SK-N-MC (cell line): ENCODE measurements at regions not wholly inside any gene's neighbourhood (a gene's known extent, or its start where the extent isn't known, plus 50 kb on each side); places are given as distances from the start of the nearest gene placed in this dataset.

Source experiments
- DNase-seq: peaks from one replicate; pipeline ENCODE4 v3.0.0-alpha.2; 2011; ENCODE audit warnings: low read depth, low spot score
- H3K27ac ChIP-seq: fragments of 200-600 bp; sonication (generic); 2 replicates; pipeline ENCODE4 v1.5.1; 2016; ENCODE audit warnings: mixed run types
- H3K36me3 ChIP-seq: fragments of 200-600 bp; sonication (generic); 2 replicates; pipeline ENCODE4 v1.6.1; 2017; ENCODE audit warnings: antibody characterized with exemption, low read length, mixed read lengths; ENCODE audit not compliant: insufficient read depth
- H3K4me3 ChIP-seq: fragments of 200-600 bp; sonication (generic); 2 replicates; pipeline ENCODE4 v1.5.1; 2016
- H3K9ac ChIP-seq: fragments of 200-600 bp; sonication (generic); 2 replicates; pipeline ENCODE4 v1.8.0; 2017; ENCODE audit warnings: mixed run types, mixed read lengths; ENCODE audit not compliant: insufficient read length
- H3K9me3 ChIP-seq: fragments of 200-600 bp; sonication (generic); 2 replicates; pipeline ENCODE4 v1.6.1; 2017; ENCODE audit warnings: low read depth, mild to moderate bottlenecking, antibody characterized with exemption, low read length, moderate library complexity, mixed read lengths
- EZH2 ChIP-seq: fragments of 200-600 bp; sonication (generic); IDR thresholded peaks from one replicate; pipeline ENCODE4 v1.6.1; 2017; ENCODE audit warnings: antibody characterized with exemption
- FOXP2 ChIP-seq: optimal IDR thresholded peaks from 2 replicates; pipeline ENCODE3; 2011; ENCODE audit warnings: mild to moderate bottlenecking, moderate library complexity; ENCODE audit not compliant: insufficient read depth; ENCODE audit errors: extremely low read length, control extremely low read depth
- POLR2AphosphoS5 ChIP-seq: IDR thresholded peaks from 2 replicates; pipeline ENCODE4 v1.6.1; 2012; ENCODE audit warnings: mild to moderate bottlenecking, low read depth, low read length, borderline replicate concordance

DNA sequence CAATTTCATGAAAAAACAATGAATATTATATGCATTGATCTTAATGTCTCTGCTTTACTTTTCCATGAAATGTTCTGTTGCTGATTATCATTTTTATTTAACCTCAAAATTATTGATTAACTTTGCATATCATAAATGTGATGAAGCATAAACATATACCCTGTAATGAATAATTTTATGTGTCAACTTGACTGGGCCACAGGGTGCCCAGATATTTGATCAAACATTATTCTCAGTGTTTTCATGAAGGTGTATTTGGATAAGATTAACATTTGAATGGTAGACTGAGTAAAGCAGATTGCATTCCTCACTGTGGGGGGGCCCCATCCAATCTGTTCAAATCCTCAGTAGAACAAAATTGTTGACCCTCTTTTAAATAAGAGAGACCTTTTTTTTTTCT, 265.2 kb downstream of the CENPW start:
- Histone ChIP-seq H3K27ac (no peak overlapping the region), H3K9me3 (no peaks in the 10 kb centered on the region), H3K9ac (no peak overlapping the region), H3K36me3 (no peaks in the 10 kb centered on the region), H3K4me3 (no peak overlapping the region)
- DNase-seq: no peak
- TF ChIP-seq FOXP2 (no peak), POLR2AphosphoS5 (no peak), EZH2 (no peak)

- TF ChIP-seq EZH2 (no peak), FOXP2 (no peak), POLR2AphosphoS5 (no peak)
- Histone ChIP-seq H3K36me3 (no peaks in the 10 kb centered on the region), H3K27ac (no peak overlapping the region), H3K4me3 (no peak overlapping the region), H3K9ac (no peak overlapping the region), H3K9me3 (no peaks in the 10 kb centered on the region)
- DNase-seq: no peak
Measured at GRCh38 chr6:126607289-126607688, 267.4 kb downstream of the CENPW start.

GRCh38 chr6:126608681-126609080, 268.8 kb downstream of the CENPW start:
- no peak for TF ChIP-seq EZH2
- no peak for TF ChIP-seq FOXP2
- TF ChIP-seq POLR2AphosphoS5: no peak
- no peak for DNase-seq
- Histone ChIP-seq H3K9ac (no peak overlapping the region), H3K9me3 (no peaks in the 10 kb centered on the region), H3K27ac (no peak overlapping the region), H3K4me3 (no peak overlapping the region), H3K36me3 (no peaks in the 10 kb centered on the region)

GRCh38 chr6:126614642-126615504, 275.0 kb downstream of the CENPW start:
- no peak overlapping the region for H3K27ac ChIP-seq
- no peaks in the 10 kb centered on the region for H3K9me3 ChIP-seq
- H3K4me3 ChIP-seq: no peak overlapping the region
- H3K9ac ChIP-seq: no peak overlapping the region
- TF ChIP-seq FOXP2 (no peak), POLR2AphosphoS5 (no peak), EZH2 (no peak)
- DNase-seq: no peak
- H3K36me3 ChIP-seq: no peaks in the 10 kb centered on the region

DNA sequence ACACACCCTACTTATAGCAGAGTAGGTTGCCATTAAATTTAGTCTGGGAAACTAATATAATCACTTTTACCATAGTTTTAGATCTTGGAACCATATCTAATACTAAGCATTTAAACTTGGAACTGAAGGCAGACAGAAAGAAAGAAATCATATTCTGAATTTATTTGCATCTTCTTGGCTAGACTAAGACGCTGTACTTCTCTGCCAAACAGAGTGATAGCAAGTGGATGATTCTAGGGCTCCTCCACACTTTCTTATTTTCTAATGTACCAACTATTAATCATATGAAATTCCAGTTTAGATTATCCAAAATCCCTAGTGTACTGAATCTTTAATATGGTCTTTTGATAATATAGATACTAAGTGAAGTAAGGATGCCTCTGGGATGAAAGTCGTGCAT, 277.0 kb downstream of the CENPW start:
- Histone ChIP-seq H3K36me3 (no peaks in the 10 kb centered on the region), H3K27ac (no peak overlapping the region), H3K9ac (no peak overlapping the region), H3K4me3 (no peak overlapping the region), H3K9me3 (no peaks in the 10 kb centered on the region)
- no peak for TF ChIP-seq EZH2
- no peak for TF ChIP-seq POLR2AphosphoS5
- TF ChIP-seq FOXP2: no peak
- DNase-seq: no peak

- DNase-seq: no peak
- H3K9me3 ChIP-seq: no peaks in the 10 kb centered on the region
- H3K4me3 ChIP-seq: no peak overlapping the region
- H3K27ac ChIP-seq: no peak overlapping the region
- no peak overlapping the region for H3K9ac ChIP-seq
- TF ChIP-seq EZH2 (no peak), POLR2AphosphoS5 (no peak), FOXP2 (no peak)
- no peaks in the 10 kb centered on the region for H3K36me3 ChIP-seq
Measured at GRCh38 chr6:126618639-126619343, 278.9 kb downstream of the CENPW start.

DNA sequence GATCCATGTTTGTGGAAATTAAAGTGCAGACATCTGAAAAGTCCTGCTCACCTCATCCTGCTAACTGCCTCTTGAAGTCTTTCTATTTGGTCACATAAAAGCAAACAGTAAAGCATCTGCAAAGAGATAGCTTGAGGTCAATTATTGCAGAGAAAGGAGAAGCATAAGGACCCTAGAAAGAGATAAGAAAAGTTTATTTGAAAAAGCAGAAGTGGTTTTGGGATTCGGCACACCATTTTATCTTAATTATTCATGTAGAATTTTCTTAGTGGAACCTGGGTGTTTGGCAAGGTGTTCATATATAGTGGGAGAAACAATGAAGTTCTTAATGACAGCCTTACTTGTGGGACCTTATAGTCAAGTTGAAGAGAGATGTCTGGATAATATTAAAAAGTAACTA, 280.8 kb downstream of the CENPW start:
- Histone ChIP-seq H3K27ac (no peak overlapping the region), H3K36me3 (no peaks in the 10 kb centered on the region), H3K9me3 (no peaks in the 10 kb centered on the region), H3K4me3 (no peak overlapping the region), H3K9ac (no peak overlapping the region)
- TF ChIP-seq EZH2: no peak
- no peak for TF ChIP-seq POLR2AphosphoS5
- TF ChIP-seq FOXP2: no peak
- DNase-seq: no peak

DNA sequence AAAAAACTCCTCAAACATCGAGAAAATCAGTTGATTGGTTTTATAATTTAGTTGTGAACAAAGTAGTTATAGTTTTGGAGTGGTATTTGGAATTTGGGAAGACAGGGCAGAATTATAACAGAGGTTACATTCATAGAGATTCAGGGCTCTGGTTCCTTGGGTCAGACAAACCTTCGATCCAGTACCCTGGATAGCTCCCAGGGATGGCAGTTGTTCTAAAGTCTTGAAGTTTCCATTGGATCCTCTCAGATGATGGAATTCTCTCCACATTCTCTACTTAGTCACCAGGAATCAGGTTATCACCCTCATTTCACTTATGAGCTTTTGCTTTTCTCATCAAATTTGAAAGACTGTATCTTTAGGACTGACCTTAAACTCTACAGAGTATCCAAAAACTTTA, 285.1 kb downstream of the CENPW start:
- Histone ChIP-seq H3K9ac (no peak overlapping the region), H3K4me3 (no peak overlapping the region), H3K36me3 (no peaks in the 10 kb centered on the region), H3K27ac (no peak overlapping the region), H3K9me3 (no peaks in the 10 kb centered on the region)
- TF ChIP-seq POLR2AphosphoS5 (no peak), FOXP2 (no peak), EZH2 (no peak)
- no peak for DNase-seq
